ENCODE measurements at regions not wholly inside any gene's neighbourhood (a gene's known extent, or its start where the extent isn't known, plus 50 kb on each side); places are given as distances from the start of the nearest gene placed in this dataset.

DNA sequence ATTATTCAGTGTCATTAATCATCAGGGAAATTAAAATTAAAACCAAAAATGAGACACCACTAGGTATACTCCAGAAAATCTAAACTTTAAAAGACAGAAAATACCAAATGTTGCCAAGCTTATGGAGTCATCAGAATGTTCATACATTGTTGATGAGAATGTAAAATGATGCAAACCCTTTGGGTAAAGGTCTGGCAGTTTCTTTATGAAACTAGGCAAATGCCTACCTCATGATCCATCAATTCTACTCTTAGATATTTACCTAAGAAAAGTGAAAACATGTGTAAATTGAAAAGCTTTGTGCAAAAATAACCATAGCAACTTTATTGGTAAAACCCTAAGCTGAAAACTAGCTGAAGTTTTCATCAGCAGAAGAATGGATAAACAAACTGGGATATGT, 329.5 kb upstream of the MEOX2 start:
- TF ChIP-seq, protein P1, sequence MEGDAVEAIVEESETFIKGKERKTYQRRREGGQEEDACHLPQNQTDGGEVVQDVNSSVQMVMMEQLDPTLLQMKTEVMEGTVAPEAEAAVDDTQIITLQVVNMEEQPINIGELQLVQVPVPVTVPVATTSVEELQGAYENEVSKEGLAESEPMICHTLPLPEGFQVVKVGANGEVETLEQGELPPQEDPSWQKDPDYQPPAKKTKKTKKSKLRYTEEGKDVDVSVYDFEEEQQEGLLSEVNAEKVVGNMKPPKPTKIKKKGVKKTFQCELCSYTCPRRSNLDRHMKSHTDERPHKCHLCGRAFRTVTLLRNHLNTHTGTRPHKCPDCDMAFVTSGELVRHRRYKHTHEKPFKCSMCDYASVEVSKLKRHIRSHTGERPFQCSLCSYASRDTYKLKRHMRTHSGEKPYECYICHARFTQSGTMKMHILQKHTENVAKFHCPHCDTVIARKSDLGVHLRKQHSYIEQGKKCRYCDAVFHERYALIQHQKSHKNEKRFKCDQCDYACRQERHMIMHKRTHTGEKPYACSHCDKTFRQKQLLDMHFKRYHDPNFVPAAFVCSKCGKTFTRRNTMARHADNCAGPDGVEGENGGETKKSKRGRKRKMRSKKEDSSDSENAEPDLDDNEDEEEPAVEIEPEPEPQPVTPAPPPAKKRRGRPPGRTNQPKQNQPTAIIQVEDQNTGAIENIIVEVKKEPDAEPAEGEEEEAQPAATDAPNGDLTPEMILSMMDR (IDR thresholded peaks at IDR 0.05; ENCODE audit: insufficient read depth, low read depth, low read length): no peak
- TF ChIP-seq EZH2 (IDR thresholded peaks at IDR 0.05; ENCODE audit: insufficient read depth, low read length): no peak

Data from astrocyte (in vitro differentiated cells and primary cell).